WTC11 (cell line): ENCODE measurements at regions not wholly inside any gene's neighbourhood (a gene's known extent, or its start where the extent isn't known, plus 50 kb on each side); places are given as distances from the start of the nearest gene placed in this dataset.

ENCODE experiments used
- ATAC-seq: fragments of 200-7000 bp; cut with Tn5 transposase; 2 replicates; pipeline ENCODE4 v1.10.0; 2021; ENCODE audit warnings: mild to moderate bottlenecking, moderate library complexity
- CTCF ChIA-PET: fragments of 300-600 bp; sonication (Branson Sonifier 250); formaldehyde crosslinking; loops from one replicate; lab custom pipeline; 2021; ENCODE audit warnings: antibody characterized with exemption; lab: Charles Lee
- POLR2A ChIA-PET: fragments of 350-600 bp; sonication (Branson Sonifier 250); formaldehyde crosslinking; loops from one replicate; lab custom pipeline; 2021; ENCODE audit warnings: antibody characterized with exemption; lab: Charles Lee
- DNase-seq: peaks from one replicate; pipeline ENCODE4 v3.0.0; 2021; ENCODE audit warnings: low spot score
- H3K27ac Mint-ChIP-seq: 2 replicates; pipeline ENCODE4 v1.8.0; 2021; ENCODE audit warnings: mixed read lengths
- H3K27me3 Mint-ChIP-seq: 2 replicates; pipeline ENCODE4 v1.8.0; 2021; ENCODE audit warnings: low read depth, mild to moderate bottlenecking, moderate library complexity, mixed read lengths
- H3K36me3 Mint-ChIP-seq: 2 replicates; pipeline ENCODE4 v1.8.0; 2021; ENCODE audit warnings: mixed read lengths
- H3K4me1 Mint-ChIP-seq: 2 replicates; pipeline ENCODE4 v1.8.0; 2022; ENCODE audit warnings: mixed read lengths
- H3K4me3 Mint-ChIP-seq: 2 replicates; pipeline ENCODE4 v1.8.0; 2021; ENCODE audit warnings: mild to moderate bottlenecking, moderate library complexity, mixed read lengths
- H3K9me3 Mint-ChIP-seq: 2 replicates; pipeline ENCODE4 v1.8.0; 2021; ENCODE audit warnings: mixed read lengths
- FOXK1 ChIP-seq: sonication (generic); formaldehyde crosslinking; IDR thresholded peaks from 2 replicates; pipeline ENCODE4 v1.8.0; 2022; ENCODE audit warnings: mild to moderate bottlenecking, moderate library complexity, missing genetic modification reagents
- HMGA2 ChIP-seq: fragments of 250-450 bp; sonication (Bioruptor Pico); IDR thresholded peaks from 2 replicates; pipeline ENCODE4 v1.4.0; 2021; ENCODE audit warnings: mild to moderate bottlenecking, moderate library complexity
- IRF2 ChIP-seq: sonication (generic); formaldehyde crosslinking; IDR thresholded peaks from 2 replicates; pipeline ENCODE4 v1.8.0; 2022; ENCODE audit warnings: low read depth, missing genetic modification reagents, borderline replicate concordance
- JAZF1 ChIP-seq: fragments of 250-450 bp; sonication (Bioruptor Pico); IDR thresholded peaks from 2 replicates; pipeline ENCODE4 v1.9.0; 2021; ENCODE audit warnings: moderate library complexity, mild to moderate bottlenecking, inconsistent platforms
- MXD4 ChIP-seq: fragments of 250-450 bp; sonication (Bioruptor Pico); IDR thresholded peaks from 2 replicates; pipeline ENCODE4 v1.8.0; 2021; ENCODE audit warnings: mild to moderate bottlenecking, moderate library complexity, borderline replicate concordance
- NFYB ChIP-seq: sonication (generic); formaldehyde crosslinking; conservative IDR thresholded peaks from 2 replicates; pipeline ENCODE4 v1.8.0; 2022; ENCODE audit warnings: low read depth, missing genetic modification reagents
- NR1H2 ChIP-seq: sonication (generic); formaldehyde crosslinking; IDR thresholded peaks from 2 replicates; pipeline ENCODE4 v1.9.0; 2021; ENCODE audit warnings: mild to moderate bottlenecking, moderate library complexity, missing genetic modification reagents
- RELA ChIP-seq: sonication (generic); formaldehyde crosslinking; IDR thresholded peaks from 2 replicates; pipeline ENCODE4 v1.8.1; 2022; ENCODE audit warnings: missing genetic modification reagents, mild to moderate bottlenecking, borderline replicate concordance
- SMAD4 ChIP-seq: sonication (generic); formaldehyde crosslinking; IDR thresholded peaks from 2 replicates; pipeline ENCODE4 v1.8.0; 2022; ENCODE audit warnings: mild to moderate bottlenecking, missing genetic modification reagents
- SP1 ChIP-seq: sonication (generic); formaldehyde crosslinking; conservative IDR thresholded peaks from 2 replicates; pipeline ENCODE4 v1.8.1; 2022; ENCODE audit warnings: missing genetic modification reagents
- ZNF232 ChIP-seq: sonication (generic); formaldehyde crosslinking; IDR thresholded peaks from 2 replicates; pipeline ENCODE4 v1.8.0; 2022; ENCODE audit warnings: mild to moderate bottlenecking, missing genetic modification reagents
- ZNF317 ChIP-seq: sonication (generic); formaldehyde crosslinking; IDR thresholded peaks from 2 replicates; pipeline ENCODE4 v1.8.1; 2023; ENCODE audit warnings: low read depth, mild to moderate bottlenecking, moderate library complexity, missing genetic modification reagents, borderline replicate concordance
- ZNF396 ChIP-seq: fragments of 250-450 bp; sonication (Bioruptor Pico); IDR thresholded peaks from 2 replicates; pipeline ENCODE4 v1.8.0; 2021; ENCODE audit warnings: mild to moderate bottlenecking, moderate library complexity, borderline replicate concordance
- ZNF671 ChIP-seq: fragments of 250-450 bp; sonication (Bioruptor Pico); IDR thresholded peaks from 2 replicates; pipeline ENCODE4 v1.8.0; 2021; ENCODE audit warnings: mild to moderate bottlenecking
- TF ChIP-seq, protein P1 (sequence below): sonication (generic); formaldehyde crosslinking; IDR thresholded peaks from 2 replicates; pipeline ENCODE4 v1.8.0; 2022; ENCODE audit warnings: mild to moderate bottlenecking, missing genetic modification reagents
- TF ChIP-seq, protein P2 (sequence below): sonication (generic); formaldehyde crosslinking; IDR thresholded peaks from 2 replicates; pipeline ENCODE4 v1.8.1; 2023; ENCODE audit warnings: mild to moderate bottlenecking, missing genetic modification reagents, moderate library complexity
- TF ChIP-seq, protein P3 (sequence below): sonication (generic); formaldehyde crosslinking; IDR thresholded peaks from 2 replicates; pipeline ENCODE4 v1.8.1; 2023; ENCODE audit warnings: mild to moderate bottlenecking, missing genetic modification reagents, moderate library complexity
- TF ChIP-seq, protein P4 (sequence below): sonication (generic); formaldehyde crosslinking; IDR thresholded peaks from 2 replicates; pipeline ENCODE4 v1.8.0; 2023; ENCODE audit warnings: missing genetic modification reagents
- TF ChIP-seq, protein P5 (sequence below): sonication (generic); formaldehyde crosslinking; IDR thresholded peaks from 2 replicates; pipeline ENCODE4 v1.8.1; 2022; ENCODE audit warnings: mild to moderate bottlenecking, missing genetic modification reagents, moderate library complexity, borderline replicate concordance
- TF ChIP-seq, protein P6 (sequence below): sonication (generic); formaldehyde crosslinking; IDR thresholded peaks from 2 replicates; pipeline ENCODE4 v1.8.1; 2022; ENCODE audit warnings: missing genetic modification reagents, borderline replicate concordance
- TF ChIP-seq, protein P7 (sequence below): sonication (generic); formaldehyde crosslinking; IDR thresholded peaks from 2 replicates; pipeline ENCODE4 v1.8.0; 2023; ENCODE audit warnings: missing genetic modification reagents, mild to moderate bottlenecking, borderline replicate concordance
- TF ChIP-seq, protein P8 (sequence below): fragments of 250-450 bp; sonication (Bioruptor Pico); IDR thresholded peaks from 2 replicates; pipeline ENCODE4 v1.9.0; 2021; ENCODE audit warnings: mild to moderate bottlenecking

DNA sequence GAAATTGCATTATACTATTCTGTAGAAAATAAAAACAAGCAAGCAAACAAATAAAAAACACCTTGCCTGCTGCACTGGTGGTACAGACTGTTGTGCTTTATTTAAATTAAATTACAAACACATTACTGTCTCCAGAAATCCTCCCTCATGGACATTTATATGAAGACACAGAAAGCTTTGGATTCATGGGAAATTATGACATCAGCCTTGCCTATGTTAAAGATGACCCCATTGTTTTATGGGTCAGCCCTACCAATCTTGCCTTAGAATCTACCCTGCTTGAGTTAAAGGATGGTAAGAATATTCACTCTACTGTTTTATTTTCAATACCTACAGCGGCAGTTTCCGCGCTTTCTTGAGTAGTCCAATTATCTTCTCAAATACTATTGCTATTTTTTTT is 1379.9 kb downstream of the TECRL start (continued):
- TF ChIP-seq, protein P1, sequence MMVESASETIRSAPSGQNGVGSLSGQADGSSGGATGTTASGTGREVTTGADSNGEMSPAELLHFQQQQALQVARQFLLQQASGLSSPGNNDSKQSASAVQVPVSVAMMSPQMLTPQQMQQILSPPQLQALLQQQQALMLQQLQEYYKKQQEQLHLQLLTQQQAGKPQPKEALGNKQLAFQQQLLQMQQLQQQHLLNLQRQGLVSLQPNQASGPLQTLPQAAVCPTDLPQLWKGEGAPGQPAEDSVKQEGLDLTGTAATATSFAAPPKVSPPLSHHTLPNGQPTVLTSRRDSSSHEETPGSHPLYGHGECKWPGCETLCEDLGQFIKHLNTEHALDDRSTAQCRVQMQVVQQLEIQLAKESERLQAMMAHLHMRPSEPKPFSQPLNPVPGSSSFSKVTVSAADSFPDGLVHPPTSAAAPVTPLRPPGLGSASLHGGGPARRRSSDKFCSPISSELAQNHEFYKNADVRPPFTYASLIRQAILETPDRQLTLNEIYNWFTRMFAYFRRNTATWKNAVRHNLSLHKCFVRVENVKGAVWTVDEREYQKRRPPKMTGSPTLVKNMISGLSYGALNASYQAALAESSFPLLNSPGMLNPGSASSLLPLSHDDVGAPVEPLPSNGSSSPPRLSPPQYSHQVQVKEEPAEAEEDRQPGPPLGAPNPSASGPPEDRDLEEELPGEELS (CRISPR knock-in tag), result no peak
- TF ChIP-seq, protein P2, sequence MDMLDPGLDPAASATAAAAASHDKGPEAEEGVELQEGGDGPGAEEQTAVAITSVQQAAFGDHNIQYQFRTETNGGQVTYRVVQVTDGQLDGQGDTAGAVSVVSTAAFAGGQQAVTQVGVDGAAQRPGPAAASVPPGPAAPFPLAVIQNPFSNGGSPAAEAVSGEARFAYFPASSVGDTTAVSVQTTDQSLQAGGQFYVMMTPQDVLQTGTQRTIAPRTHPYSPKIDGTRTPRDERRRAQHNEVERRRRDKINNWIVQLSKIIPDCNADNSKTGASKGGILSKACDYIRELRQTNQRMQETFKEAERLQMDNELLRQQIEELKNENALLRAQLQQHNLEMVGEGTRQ (CRISPR knock-in tag), result no peak
- TF ChIP-seq IRF2 (CRISPR knock-in tag) (no peak), ZNF396 (CRISPR knock-in tag) (no peak), FOXK1 (no peak), SP1 (no peak)
- TF ChIP-seq, protein P3, sequence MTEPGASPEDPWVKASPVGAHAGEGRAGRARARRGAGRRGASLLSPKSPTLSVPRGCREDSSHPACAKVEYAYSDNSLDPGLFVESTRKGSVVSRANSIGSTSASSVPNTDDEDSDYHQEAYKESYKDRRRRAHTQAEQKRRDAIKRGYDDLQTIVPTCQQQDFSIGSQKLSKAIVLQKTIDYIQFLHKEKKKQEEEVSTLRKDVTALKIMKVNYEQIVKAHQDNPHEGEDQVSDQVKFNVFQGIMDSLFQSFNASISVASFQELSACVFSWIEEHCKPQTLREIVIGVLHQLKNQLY, result no peak

DNA sequence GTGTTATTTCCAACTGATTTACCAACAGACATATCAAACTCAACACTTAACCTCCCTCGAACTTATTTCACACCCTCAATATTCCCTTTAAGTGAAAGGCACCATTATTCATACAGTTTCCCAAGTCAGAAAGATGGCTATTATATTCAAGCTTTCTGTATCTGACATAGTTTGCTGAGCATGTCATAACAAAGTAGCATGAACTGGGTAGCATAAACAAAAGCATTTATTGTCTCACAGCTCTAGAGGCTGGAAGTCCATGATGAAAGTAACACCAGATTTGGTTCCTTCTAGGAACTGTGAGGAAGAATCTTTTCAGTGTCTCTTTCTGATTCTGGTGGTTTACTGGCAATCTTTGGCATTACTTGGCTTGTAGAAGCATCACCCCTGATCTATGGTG is 1388.6 kb downstream of the TECRL start:
- POLR2A ChIA-PET, result no interaction called here
- peaks cover 5% of the 10 kb centered on the region; the same call in 1 of the 2 replicates for H3K4me1 Mint-ChIP-seq
- TF ChIP-seq RELA, result no peak
- TF ChIP-seq MXD4 (CRISPR knock-in tag), result no peak
- TF ChIP-seq, protein P4, sequence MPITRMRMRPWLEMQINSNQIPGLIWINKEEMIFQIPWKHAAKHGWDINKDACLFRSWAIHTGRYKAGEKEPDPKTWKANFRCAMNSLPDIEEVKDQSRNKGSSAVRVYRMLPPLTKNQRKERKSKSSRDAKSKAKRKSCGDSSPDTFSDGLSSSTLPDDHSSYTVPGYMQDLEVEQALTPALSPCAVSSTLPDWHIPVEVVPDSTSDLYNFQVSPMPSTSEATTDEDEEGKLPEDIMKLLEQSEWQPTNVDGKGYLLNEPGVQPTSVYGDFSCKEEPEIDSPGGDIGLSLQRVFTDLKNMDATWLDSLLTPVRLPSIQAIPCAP (CRISPR knock-in tag), result no peak
- no peak for TF ChIP-seq ZNF396 (CRISPR knock-in tag)
- no peak for TF ChIP-seq ZNF232 (CRISPR knock-in tag)
- no peak for TF ChIP-seq JAZF1 (CRISPR knock-in tag)
- TF ChIP-seq SMAD4 (CRISPR knock-in tag), result no peak
- no peak for TF ChIP-seq NFYB
- no peak for TF ChIP-seq HMGA2 (CRISPR knock-in tag)
- TF ChIP-seq, protein P5, sequence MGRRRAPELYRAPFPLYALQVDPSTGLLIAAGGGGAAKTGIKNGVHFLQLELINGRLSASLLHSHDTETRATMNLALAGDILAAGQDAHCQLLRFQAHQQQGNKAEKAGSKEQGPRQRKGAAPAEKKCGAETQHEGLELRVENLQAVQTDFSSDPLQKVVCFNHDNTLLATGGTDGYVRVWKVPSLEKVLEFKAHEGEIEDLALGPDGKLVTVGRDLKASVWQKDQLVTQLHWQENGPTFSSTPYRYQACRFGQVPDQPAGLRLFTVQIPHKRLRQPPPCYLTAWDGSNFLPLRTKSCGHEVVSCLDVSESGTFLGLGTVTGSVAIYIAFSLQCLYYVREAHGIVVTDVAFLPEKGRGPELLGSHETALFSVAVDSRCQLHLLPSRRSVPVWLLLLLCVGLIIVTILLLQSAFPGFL (CRISPR knock-in tag), result no peak
- no peak for TF ChIP-seq ZNF671 (CRISPR knock-in tag)
- no peak for TF ChIP-seq SP1
- TF ChIP-seq, protein P6, sequence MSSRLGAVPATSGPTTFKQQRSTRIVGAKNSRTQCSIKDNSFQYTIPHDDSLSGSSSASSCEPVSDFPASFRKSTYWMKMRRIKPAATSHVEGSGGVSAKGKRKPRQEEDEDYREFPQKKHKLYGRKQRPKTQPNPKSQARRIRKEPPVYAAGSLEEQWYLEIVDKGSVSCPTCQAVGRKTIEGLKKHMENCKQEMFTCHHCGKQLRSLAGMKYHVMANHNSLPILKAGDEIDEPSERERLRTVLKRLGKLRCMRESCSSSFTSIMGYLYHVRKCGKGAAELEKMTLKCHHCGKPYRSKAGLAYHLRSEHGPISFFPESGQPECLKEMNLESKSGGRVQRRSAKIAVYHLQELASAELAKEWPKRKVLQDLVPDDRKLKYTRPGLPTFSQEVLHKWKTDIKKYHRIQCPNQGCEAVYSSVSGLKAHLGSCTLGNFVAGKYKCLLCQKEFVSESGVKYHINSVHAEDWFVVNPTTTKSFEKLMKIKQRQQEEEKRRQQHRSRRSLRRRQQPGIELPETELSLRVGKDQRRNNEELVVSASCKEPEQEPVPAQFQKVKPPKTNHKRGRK (CRISPR knock-in tag), result no peak
- no peak overlapping the region for H3K4me3 Mint-ChIP-seq
- no peak overlapping the region for H3K27ac Mint-ChIP-seq
- H3K36me3 Mint-ChIP-seq, result no peaks in the 10 kb centered on the region
- no peaks in the 10 kb centered on the region for H3K27me3 Mint-ChIP-seq
- DNase-seq (no peak), ATAC-seq (no peak)
- peaks cover 4% of the 10 kb centered on the region for H3K9me3 Mint-ChIP-seq
- CTCF ChIA-PET, result no interaction called here

DNA sequence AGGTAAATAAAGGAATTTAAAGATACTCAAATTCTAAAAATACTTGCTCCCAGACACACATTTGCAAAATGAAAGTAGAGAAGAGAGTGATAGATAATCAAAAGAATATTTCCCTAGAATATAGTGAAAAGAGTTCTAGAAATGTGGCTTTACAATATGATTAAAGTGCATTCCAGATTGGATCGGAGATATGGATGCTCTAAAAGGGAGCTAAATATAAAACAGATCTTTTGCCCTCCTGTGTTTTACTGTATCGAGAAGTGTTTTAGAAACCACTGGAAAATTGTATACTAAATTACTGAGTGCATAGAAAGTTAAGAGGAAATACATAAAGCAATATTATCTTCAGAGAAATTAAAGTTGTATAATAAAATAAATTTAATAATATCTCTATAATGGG is 1392.0 kb downstream of the TECRL start:
- POLR2A ChIA-PET, result no interaction called here
- no peak overlapping the region for H3K4me3 Mint-ChIP-seq

More for the DNA sequence above, 1392.0 kb downstream of the TECRL start:
- H3K27me3 Mint-ChIP-seq, result no peaks in the 10 kb centered on the region
- CTCF ChIA-PET, result no interaction called here
- TF ChIP-seq NR1H2, result no peak
- TF ChIP-seq HMGA2 (CRISPR knock-in tag), result no peak
- TF ChIP-seq, protein P7, sequence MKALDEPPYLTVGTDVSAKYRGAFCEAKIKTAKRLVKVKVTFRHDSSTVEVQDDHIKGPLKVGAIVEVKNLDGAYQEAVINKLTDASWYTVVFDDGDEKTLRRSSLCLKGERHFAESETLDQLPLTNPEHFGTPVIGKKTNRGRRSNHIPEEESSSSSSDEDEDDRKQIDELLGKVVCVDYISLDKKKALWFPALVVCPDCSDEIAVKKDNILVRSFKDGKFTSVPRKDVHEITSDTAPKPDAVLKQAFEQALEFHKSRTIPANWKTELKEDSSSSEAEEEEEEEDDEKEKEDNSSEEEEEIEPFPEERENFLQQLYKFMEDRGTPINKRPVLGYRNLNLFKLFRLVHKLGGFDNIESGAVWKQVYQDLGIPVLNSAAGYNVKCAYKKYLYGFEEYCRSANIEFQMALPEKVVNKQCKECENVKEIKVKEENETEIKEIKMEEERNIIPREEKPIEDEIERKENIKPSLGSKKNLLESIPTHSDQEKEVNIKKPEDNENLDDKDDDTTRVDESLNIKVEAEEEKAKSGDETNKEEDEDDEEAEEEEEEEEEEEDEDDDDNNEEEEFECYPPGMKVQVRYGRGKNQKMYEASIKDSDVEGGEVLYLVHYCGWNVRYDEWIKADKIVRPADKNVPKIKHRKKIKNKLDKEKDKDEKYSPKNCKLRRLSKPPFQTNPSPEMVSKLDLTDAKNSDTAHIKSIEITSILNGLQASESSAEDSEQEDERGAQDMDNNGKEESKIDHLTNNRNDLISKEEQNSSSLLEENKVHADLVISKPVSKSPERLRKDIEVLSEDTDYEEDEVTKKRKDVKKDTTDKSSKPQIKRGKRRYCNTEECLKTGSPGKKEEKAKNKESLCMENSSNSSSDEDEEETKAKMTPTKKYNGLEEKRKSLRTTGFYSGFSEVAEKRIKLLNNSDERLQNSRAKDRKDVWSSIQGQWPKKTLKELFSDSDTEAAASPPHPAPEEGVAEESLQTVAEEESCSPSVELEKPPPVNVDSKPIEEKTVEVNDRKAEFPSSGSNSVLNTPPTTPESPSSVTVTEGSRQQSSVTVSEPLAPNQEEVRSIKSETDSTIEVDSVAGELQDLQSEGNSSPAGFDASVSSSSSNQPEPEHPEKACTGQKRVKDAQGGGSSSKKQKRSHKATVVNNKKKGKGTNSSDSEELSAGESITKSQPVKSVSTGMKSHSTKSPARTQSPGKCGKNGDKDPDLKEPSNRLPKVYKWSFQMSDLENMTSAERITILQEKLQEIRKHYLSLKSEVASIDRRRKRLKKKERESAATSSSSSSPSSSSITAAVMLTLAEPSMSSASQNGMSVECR (CRISPR knock-in tag), result no peak
- no peak for TF ChIP-seq ZNF317
- TF ChIP-seq ZNF396 (CRISPR knock-in tag), result no peak
- TF ChIP-seq, protein P8, sequence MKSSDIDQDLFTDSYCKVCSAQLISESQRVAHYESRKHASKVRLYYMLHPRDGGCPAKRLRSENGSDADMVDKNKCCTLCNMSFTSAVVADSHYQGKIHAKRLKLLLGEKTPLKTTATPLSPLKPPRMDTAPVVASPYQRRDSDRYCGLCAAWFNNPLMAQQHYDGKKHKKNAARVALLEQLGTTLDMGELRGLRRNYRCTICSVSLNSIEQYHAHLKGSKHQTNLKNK (CRISPR knock-in tag), result no peak
- H3K36me3 Mint-ChIP-seq, result no peaks in the 10 kb centered on the region
- peaks cover 5% of the 10 kb centered on the region; the same call in 1 of the 2 replicates for H3K4me1 Mint-ChIP-seq
- ATAC-seq, result no peak
- H3K9me3 Mint-ChIP-seq, result peaks cover 14% of the 10 kb centered on the region
- DNase-seq, result no peak
- H3K27ac Mint-ChIP-seq, result no peak overlapping the region
